Adrenal gland (tissue), 9 donors: ENCODE measurements at regions not wholly inside any gene's neighbourhood (a gene's known extent, or its start where the extent isn't known, plus 50 kb on each side); places are given as distances from the start of the nearest gene placed in this dataset.

Experiments used
- DNase-seq, 7 donors: peaks; one replicate each; pipeline ENCODE4 v3.0.0-alpha.2; 2019 to 2020
- H3K27ac ChIP-seq, 5 donors: fragments of 200-600 bp; sonication (generic) in 4 of 5; 1 replicate in 3 of 5; 2 replicates in 2 of 5; pipeline versions ENCODE4 v1.5.1 to v1.8.0; 2016 to 2020; ENCODE audit warnings: mild to moderate bottlenecking in 1 of 5
- H3K27me3 ChIP-seq: fragments of 200-600 bp; 2 replicates; pipeline ENCODE4 v1.8.0; 2021
- H3K36me3 ChIP-seq, 2 donors: fragments of 200-600 bp; replicated peaks in 1 of 2; 1 replicate in 1 of 2; 2 replicates in 1 of 2; pipeline versions ENCODE4 v1.5.1 to v1.8.0; 2018 to 2022
- H3K4me1 ChIP-seq, 2 donors: fragments of 200-600 bp; replicated peaks in 1 of 2; 1 replicate in 1 of 2; 2 replicates in 1 of 2; pipeline versions ENCODE4 v1.5.1 to v1.8.0; 2018 to 2021
- H3K4me3 ChIP-seq, 4 donors: fragments of 200-600 bp; sonication (generic) in 3 of 4; one replicate each; pipeline ENCODE4 v1.5.1; 2016 to 2018
- H3K9me3 ChIP-seq, 3 donors: fragments of 200-600 bp; sonication (generic) in 1 of 3; replicated peaks in 1 of 3; 1 replicate in 2 of 3; 2 replicates in 1 of 3; pipeline versions ENCODE4 v1.5.1 to v1.8.0; 2016 to 2021
- POLR2A ChIP-seq, 2 donors: fragments of 450-650 bp; IDR thresholded peaks; one replicate each; pipeline ENCODE4 v1.6.1; 2017; ENCODE audit warnings: antibody characterized with exemption in 2 of 2, mild to moderate bottlenecking in 2 of 2, moderate library complexity in 1 of 2
- WGBS, 4 donors: extraction: QIAGEN DNeasy Blood & Tissue Kit in 2 of 4; methylation state at CpG; one replicate each; pipeline versions ENCODE4 v1.1.5 to v1.1.7; 2013 to 2017; 5-methylcytosine and 5-hydroxymethylcytosine counted together
- intact Hi-C, 2 donors: fragments of 100-400 bp; cut with DNase I; formaldehyde crosslinking; loops; one replicate each; pipeline versions ENCODE4 v1.14.1 to v1.15.0; 2022 to 2023
- TF ChIP-seq, protein P1 (sequence below), 6 experiments: fragments of 450-650 bp in 4 of 6; fragments of 200-600 bp in 2 of 6; sonication (generic) in 1 of 6; IDR thresholded peaks; 1 replicate in 5 of 6; 2 replicates in 1 of 6; pipeline versions ENCODE4 v1.5.1 to v1.8.0; 2016 to 2021; ENCODE audit warnings: antibody characterized with exemption in 6 of 6, mild to moderate bottlenecking in 2 of 6, moderate library complexity in 1 of 6
- donor health status: healthy with polysubstance abuse.
- donor health status: Bipolar disorder and iron deficiency.
- donor health status: DM: yes; HTN: yes; CAD: no.
- donor health status: DM: no; HTN: no; CAD: no.
- donor health status: DM: no; HTN: no; CAD: no.

DNA sequence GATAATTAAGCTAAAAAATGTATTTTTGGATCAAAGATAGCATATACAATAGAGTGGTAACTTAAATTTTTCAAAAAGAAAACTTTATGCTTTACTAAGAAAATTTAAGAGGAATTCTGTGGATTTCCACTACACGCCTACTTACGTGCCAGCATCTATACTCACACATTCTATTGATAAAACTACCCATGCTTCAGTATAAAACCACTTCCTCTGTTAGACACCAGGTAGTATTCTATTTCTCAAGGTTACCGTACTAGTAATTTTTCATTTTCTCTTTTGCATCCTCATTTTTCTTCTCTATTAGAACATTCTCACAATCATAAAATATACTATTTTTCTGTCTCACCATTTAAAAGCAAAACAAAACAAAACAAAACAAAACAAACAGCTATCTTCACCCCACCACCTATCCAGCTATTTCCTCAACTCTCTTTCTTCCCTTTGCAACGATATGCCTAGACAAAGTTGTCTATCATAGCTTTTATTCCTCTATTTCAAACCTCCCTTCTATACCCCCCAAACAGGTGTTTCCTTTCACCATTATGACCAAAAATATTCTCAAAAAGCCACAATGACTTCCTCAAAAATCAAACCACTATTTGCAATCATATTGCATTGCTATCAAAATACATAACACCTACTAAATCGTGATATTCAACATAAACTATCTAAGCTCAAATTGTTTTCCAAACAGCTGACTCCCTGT lies 1652.0 kb downstream of the MRPL39 start:
- Histone ChIP-seq H3K27ac (no peak overlapping the region), H3K4me3 (no peak overlapping the region), H3K27me3 (no peaks in the 10 kb centered on the region), H3K9me3 (no peaks in the 10 kb centered on the region), H3K4me1 (no peaks in the 10 kb centered on the region), H3K36me3 (no peaks in the 10 kb centered on the region)
- no peak for TF ChIP-seq POLR2A (IDR thresholded peaks at IDR 0.05)
- TF ChIP-seq, protein P1, sequence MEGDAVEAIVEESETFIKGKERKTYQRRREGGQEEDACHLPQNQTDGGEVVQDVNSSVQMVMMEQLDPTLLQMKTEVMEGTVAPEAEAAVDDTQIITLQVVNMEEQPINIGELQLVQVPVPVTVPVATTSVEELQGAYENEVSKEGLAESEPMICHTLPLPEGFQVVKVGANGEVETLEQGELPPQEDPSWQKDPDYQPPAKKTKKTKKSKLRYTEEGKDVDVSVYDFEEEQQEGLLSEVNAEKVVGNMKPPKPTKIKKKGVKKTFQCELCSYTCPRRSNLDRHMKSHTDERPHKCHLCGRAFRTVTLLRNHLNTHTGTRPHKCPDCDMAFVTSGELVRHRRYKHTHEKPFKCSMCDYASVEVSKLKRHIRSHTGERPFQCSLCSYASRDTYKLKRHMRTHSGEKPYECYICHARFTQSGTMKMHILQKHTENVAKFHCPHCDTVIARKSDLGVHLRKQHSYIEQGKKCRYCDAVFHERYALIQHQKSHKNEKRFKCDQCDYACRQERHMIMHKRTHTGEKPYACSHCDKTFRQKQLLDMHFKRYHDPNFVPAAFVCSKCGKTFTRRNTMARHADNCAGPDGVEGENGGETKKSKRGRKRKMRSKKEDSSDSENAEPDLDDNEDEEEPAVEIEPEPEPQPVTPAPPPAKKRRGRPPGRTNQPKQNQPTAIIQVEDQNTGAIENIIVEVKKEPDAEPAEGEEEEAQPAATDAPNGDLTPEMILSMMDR (IDR thresholded peaks at IDR 0.05): no peak
- WGBS, 4 donors: 61 to 72% (median 66%) methylated on average over 5 of the region's 5 CpGs
- intact Hi-C loops: no loop called here
- no peak for DNase-seq

DNA sequence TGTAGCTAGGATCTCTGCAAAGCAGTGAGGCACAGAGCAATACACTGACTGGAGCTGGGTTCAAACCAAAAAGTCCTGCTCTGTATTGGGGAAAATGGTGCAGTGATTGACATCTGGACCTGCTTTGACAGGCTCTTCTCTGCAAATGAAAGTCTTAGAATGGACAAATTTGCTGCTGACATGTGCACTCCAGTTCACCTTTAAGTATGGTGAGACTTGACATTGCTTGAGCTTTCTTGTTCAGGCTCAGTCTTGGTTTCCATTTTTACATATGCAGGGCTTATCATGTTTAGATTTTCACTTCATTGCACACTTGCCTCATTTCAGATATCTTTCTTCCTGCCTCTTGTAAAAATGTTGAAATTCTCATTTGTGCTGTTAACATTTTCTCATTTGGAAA lies 1655.0 kb downstream of the MRPL39 start:
- intact Hi-C loops: no loop called here
- Histone ChIP-seq H3K9me3 (no peaks in the 10 kb centered on the region), H3K27ac (no peak overlapping the region), H3K4me3 (no peak overlapping the region), H3K27me3 (no peaks in the 10 kb centered on the region), H3K36me3 (no peaks in the 10 kb centered on the region), H3K4me1 (no peaks in the 10 kb centered on the region)
- no peak for TF ChIP-seq POLR2A (IDR thresholded peaks at IDR 0.05)
- TF ChIP-seq, protein P1 (IDR thresholded peaks at IDR 0.05): no peak
- no peak for DNase-seq

DNA sequence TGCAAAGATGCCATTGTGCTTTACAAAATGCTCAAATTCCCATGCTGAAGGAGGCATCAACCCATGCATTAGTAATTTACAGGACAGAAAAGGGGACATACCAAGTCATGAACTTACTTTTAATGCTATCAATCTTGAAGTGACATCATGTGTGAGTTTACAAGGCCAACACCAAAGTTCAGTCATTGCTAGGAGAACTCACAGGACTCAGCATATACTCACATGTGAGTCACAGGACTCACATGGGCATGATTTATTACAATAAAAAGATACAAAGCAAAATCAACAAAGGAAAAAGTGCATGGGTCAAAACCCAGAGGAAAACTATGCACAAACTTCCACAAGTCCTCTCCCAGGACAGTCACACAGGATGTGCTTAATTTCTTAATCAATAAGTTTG lies 1656.0 kb downstream of the MRPL39 start:
- H3K4me1 ChIP-seq: no peaks in the 10 kb centered on the region

DNA sequence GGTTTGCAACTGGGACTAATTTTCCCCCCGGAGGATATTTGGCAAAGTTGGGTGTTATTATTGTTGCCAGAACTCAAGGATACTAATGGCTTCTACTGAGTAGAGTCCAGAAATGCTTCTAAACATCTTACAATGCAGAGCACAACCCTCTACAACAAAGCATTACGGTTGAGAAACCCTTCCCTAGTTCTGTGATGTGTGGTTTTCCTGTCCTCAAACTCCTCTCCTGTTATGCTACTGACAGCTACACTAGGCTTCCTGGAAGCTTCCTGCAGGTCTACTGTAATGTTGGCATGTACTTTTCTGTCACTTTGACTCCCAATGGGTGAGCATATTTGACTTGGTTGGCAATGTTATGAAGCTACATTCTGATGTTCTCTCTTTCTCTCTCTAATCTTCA lies 1656.9 kb downstream of the MRPL39 start:
- 65 to 84% (median 83%) methylated on average over 2 of the region's 2 CpGs for WGBS, 4 donors
- TF ChIP-seq, protein P1 (IDR thresholded peaks at IDR 0.05): no peak
- no peak for TF ChIP-seq POLR2A (IDR thresholded peaks at IDR 0.05)
- H3K4me3 ChIP-seq: no peak overlapping the region
- no peaks in the 10 kb centered on the region for H3K36me3 ChIP-seq
- no peaks in the 10 kb centered on the region for H3K9me3 ChIP-seq
- no peak for DNase-seq
- H3K27me3 ChIP-seq: no peaks in the 10 kb centered on the region
- no peak overlapping the region for H3K27ac ChIP-seq
- intact Hi-C loops: no loop called here
- no peaks in the 10 kb centered on the region for H3K4me1 ChIP-seq

More for the DNA sequence above, 1656.0 kb downstream of the MRPL39 start:
- intact Hi-C loops: no loop called here
- DNase-seq: no peak
- Histone ChIP-seq H3K27me3 (no peaks in the 10 kb centered on the region), H3K36me3 (no peaks in the 10 kb centered on the region), H3K4me3 (no peak overlapping the region), H3K9me3 (no peaks in the 10 kb centered on the region), H3K27ac (no peak overlapping the region)
- TF ChIP-seq POLR2A (IDR thresholded peaks at IDR 0.05): no peak
- TF ChIP-seq, protein P1 (IDR thresholded peaks at IDR 0.05): no peak
